ENCODE measurements at regions not wholly inside any gene's neighbourhood (a gene's known extent, or its start where the extent isn't known, plus 50 kb on each side); places are given as distances from the start of the nearest gene placed in this dataset.

DNA sequence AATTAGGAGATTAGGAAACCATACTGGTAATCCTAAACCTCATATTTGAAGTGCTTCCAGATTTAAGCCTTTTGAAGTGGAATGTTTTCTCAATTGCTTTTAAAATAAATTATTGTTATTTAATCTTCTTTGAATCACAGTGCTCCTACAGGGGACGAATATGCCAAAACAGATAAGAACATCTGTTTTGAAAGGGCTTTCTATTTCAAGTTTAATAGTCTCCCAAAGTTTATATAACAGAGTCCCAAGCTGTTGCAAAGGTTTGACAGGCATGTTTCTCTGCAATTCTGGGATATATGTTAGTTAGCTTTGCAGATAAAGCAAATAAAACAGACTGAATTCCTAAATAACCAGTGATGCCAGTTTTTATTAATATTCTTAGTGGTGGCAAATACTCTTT is 803.7 kb downstream of the TLE4 start:
- Histone ChIP-seq H3K4me3 (no peak overlapping the region), H3K27ac (ENCODE audit: extremely low read depth, low read depth, low read length) (no peak overlapping the region), H2AFZ (ENCODE audit: low read depth, low read length) (no peak overlapping the region), H4K20me1 (replicated peaks; ENCODE audit: control insufficient read depth, insufficient read depth, low read length) (no peaks in the 10 kb centered on the region), H3K27me3 (ENCODE audit: control insufficient read depth in 2 of 2, insufficient read depth in 2 of 2, low read length in 2 of 2) (no peaks in the 10 kb centered on the region), H3K4me2 (ENCODE audit: insufficient read depth, low read length) (no peak overlapping the region), H3K9me1 (ENCODE audit: control insufficient read depth, insufficient read depth, low read length) (no peaks in the 10 kb centered on the region), H3K9ac (ENCODE audit: insufficient read depth in 1 of 2, low read depth in 2 of 2, low read length in 2 of 2) (no peak overlapping the region), H3K4me1 (replicated peaks in 1 of 2; ENCODE audit: control insufficient read depth in 2 of 2, insufficient read depth in 2 of 2, low read length in 2 of 2) (no peaks in the 10 kb centered on the region), H3K79me2 (ENCODE audit: control insufficient read depth, insufficient read depth, low read length) (no peaks in the 10 kb centered on the region), H3K9me3 (replicated peaks; ENCODE audit: control insufficient read depth, insufficient read depth, low read depth, low read length) (no peaks in the 10 kb centered on the region), H3K36me3 (ENCODE audit: control insufficient read depth, insufficient read depth, low read length) (no peaks in the 10 kb centered on the region)
- POLR2A ChIA-PET: no interaction called here
- CTCF ChIA-PET (ENCODE audit: low intra/inter-chr PET ratio): no interaction called here
- no peak for ATAC-seq
- in situ Hi-C loops (cut with MboI) (no loop called here), intact Hi-C loops (cut with micrococcal nuclease) (no loop called here)
- FAIRE-seq: no peak
- TF ChIP-seq, protein P1, sequence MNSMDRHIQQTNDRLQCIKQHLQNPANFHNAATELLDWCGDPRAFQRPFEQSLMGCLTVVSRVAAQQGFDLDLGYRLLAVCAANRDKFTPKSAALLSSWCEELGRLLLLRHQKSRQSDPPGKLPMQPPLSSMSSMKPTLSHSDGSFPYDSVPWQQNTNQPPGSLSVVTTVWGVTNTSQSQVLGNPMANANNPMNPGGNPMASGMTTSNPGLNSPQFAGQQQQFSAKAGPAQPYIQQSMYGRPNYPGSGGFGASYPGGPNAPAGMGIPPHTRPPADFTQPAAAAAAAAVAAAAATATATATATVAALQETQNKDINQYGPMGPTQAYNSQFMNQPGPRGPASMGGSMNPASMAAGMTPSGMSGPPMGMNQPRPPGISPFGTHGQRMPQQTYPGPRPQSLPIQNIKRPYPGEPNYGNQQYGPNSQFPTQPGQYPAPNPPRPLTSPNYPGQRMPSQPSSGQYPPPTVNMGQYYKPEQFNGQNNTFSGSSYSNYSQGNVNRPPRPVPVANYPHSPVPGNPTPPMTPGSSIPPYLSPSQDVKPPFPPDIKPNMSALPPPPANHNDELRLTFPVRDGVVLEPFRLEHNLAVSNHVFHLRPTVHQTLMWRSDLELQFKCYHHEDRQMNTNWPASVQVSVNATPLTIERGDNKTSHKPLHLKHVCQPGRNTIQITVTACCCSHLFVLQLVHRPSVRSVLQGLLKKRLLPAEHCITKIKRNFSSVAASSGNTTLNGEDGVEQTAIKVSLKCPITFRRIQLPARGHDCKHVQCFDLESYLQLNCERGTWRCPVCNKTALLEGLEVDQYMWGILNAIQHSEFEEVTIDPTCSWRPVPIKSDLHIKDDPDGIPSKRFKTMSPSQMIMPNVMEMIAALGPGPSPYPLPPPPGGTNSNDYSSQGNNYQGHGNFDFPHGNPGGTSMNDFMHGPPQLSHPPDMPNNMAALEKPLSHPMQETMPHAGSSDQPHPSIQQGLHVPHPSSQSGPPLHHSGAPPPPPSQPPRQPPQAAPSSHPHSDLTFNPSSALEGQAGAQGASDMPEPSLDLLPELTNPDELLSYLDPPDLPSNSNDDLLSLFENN (IDR thresholded peaks at IDR 0.05; ENCODE audit: low read depth in 2 of 2, low read length in 2 of 2): no peak
- no peak for TF ChIP-seq MED1 (CRISPR knock-in tag; IDR thresholded peaks at IDR 0.05; ENCODE audit: borderline replicate concordance)
- TF ChIP-seq, protein P2, sequence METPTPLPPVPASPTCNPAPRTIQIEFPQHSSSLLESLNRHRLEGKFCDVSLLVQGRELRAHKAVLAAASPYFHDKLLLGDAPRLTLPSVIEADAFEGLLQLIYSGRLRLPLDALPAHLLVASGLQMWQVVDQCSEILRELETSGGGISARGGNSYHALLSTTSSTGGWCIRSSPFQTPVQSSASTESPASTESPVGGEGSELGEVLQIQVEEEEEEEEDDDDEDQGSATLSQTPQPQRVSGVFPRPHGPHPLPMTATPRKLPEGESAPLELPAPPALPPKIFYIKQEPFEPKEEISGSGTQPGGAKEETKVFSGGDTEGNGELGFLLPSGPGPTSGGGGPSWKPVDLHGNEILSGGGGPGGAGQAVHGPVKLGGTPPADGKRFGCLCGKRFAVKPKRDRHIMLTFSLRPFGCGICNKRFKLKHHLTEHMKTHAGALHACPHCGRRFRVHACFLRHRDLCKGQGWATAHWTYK (CRISPR knock-in tag; IDR thresholded peaks at IDR 0.05): no peak
- no peak for TF ChIP-seq GATAD2A (IDR thresholded peaks at IDR 0.05)
- TF ChIP-seq ZNF174 (CRISPR knock-in tag; IDR thresholded peaks at IDR 0.05): no peak
- no peak for TF ChIP-seq ETV6 (IDR thresholded peaks at IDR 0.05; ENCODE audit: borderline replicate concordance in 1 of 2, low read depth in 2 of 2, low read length in 1 of 2)
- no peak for TF ChIP-seq ETV6 (CRISPR knock-in tag; IDR thresholded peaks at IDR 0.05; ENCODE audit: borderline replicate concordance)
- TF ChIP-seq, protein P3, sequence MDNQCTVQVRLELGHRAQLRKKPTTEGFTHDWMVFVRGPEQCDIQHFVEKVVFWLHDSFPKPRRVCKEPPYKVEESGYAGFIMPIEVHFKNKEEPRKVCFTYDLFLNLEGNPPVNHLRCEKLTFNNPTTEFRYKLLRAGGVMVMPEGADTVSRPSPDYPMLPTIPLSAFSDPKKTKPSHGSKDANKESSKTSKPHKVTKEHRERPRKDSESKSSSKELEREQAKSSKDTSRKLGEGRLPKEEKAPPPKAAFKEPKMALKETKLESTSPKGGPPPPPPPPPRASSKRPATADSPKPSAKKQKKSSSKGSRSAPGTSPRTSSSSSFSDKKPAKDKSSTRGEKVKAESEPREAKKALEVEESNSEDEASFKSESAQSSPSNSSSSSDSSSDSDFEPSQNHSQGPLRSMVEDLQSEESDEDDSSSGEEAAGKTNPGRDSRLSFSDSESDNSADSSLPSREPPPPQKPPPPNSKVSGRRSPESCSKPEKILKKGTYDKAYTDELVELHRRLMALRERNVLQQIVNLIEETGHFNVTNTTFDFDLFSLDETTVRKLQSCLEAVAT (IDR thresholded peaks at IDR 0.05): no peak
- no peak for TF ChIP-seq SMAD1 (IDR thresholded peaks at IDR 0.05; ENCODE audit: low read depth, low read length, partially characterized antibody)
- no peak for TF ChIP-seq ZNF77 (CRISPR knock-in tag; IDR thresholded peaks at IDR 0.05)
- no peak for DNase-seq (ENCODE audit: extremely low read depth in 1 of 4, low spot score in 3 of 4)
- BruUV-seq (replicated peaks): no TSS peak
- 10% methylated on average over 1 of the region's 1 CpG for WGBS (ENCODE audit: insufficient coverage, low coverage, missing lambda C conversion rate)
